ENCODE measurements at regions not wholly inside any gene's neighbourhood (a gene's known extent, or its start where the extent isn't known, plus 50 kb on each side); places are given as distances from the start of the nearest gene placed in this dataset.

DNA sequence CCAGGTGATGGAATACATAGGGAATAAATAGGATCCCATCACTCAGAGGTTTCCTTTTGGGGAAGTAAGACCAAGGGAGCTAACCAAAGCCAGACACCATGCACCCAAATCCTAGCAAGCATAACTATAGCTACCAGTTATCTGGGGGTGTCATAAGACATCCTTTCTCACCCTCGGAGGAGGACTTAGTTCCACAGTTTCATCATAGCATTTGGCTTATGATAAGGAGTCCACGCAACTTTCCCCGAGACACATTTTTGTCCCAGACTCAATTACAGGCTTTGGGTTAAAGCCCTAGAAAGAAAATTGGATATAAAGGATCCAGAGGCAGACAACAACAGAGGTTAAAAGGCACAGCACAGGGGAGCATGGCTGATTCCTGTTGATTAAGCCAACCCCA is 442.9 kb downstream of the HTR7 start:
- no peak for DNase-seq (ENCODE audit: low read depth)

DNA sequence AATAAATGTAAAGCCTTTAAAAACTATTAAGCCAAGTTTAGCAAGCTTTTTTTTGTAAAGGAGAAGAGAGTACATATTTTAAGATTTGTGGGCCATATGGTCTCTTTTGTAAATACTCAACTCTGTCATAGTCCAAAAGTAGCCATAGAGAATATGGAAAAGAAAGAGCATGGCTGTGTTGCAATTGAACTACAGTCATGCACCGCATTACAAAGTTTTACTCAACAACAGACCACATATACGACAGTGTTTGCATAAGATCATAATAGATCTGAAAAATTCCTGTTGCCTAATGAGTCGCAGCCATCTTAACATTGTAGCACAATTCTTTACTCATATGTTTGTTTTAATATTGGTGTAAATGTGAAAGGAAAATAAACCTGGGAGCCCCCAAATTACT is 440.8 kb downstream of the HTR7 start:
- no peak for DNase-seq (ENCODE audit: low read depth)

DNA sequence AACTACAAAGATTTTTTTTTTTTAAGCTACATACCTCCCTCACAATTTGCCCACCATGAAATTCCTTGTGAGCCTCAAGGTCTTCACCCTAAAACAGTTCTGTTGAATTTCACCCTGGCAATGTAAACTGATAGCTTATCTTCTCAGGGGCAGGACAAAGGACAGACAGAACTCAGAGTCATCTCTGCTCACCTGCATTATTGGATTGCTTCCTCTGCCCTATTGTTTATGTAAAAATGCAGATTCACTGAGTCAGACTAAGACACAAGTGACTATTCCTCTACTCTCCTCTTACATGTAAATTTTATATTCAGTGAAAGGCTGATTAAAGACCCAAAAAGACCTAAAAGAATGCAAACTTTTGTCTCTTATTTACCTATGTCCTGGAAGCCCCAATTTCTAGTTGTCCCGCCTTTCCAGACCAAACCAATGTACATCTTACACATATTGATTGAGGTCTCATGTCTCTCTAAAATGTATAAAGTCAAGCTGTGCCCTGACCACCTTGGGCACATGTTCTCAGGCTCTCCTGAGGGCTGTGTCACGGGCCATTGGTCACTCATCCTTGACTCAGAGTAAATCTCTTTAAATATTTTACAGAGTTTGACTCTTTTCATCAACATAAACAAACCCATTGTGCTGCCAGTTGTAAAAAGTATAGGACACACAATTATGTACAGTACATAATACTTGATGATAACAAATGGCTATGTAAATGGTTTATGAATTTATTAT is 440.2 kb downstream of the HTR7 start:
- no peak for DNase-seq (ENCODE audit: low read depth)

DNA sequence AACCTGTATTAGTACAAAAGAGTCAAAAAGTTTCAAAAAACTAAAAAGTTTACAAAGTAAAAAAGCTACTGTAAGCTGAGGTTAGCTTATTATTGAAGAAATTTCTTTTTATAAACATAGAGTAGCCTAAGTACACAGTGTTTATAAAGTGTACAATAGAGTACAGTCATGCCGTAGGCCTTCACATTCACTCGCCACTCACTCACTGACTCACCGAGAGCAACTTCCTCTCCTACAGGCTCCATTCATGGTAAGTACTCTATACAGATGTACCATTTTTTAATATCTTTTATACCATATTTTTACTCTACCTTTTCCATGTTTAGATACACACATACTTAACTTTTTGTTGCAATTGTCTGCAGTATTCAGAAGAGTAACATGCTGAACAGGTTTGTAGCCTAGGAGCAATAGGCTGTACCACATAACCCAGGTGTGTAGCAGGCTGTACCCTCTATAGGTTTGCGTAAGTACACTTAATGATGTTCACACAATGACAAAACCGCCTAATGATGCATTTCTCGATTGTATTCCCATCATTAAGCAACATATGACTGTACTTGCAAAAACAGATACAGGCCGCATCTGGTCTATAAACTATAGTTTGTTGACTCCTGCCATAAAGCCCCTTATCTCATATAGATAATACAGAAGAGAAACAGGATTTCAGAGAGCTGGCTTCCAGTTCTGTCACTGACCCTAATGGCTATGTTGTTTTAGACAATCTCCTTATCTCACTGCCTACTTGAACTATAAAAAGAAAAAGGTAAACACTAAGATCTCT is 438.8 kb downstream of the HTR7 start:
- DNase-seq (ENCODE audit: low read depth): no peak

DNA sequence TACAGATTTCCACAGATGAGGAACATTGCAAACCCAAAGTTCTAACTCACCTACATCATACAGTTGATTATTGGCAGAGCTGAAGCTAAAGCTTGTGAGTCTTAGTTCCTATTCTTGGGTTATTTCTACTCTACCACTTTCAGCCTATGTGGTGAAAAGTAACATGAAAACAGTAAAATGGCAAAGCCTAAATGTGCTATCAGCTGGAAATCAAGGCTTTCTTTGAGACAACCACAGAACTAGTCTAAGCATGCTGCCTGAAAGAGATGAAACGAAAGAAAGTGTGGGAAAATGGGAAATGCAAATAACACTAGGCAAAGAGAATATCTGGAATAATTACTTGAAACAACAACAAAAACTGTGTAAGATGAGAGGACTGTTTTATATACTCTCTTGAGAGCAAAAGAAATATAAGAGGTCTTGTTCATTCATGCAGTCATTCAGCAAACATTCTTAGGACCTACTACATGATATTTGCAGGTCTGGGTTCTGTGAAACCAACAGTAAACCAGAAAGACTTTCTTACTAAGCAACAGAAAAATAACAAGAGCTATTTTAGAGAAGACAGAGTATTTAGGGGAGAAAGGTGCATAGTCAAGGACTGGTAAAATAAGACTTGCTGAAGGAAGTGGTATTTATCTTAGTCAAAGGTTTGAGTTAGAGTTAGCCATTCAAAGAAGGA is 437.1 kb downstream of the HTR7 start:
- DNase-seq (ENCODE audit: low read depth): no peak

DNA sequence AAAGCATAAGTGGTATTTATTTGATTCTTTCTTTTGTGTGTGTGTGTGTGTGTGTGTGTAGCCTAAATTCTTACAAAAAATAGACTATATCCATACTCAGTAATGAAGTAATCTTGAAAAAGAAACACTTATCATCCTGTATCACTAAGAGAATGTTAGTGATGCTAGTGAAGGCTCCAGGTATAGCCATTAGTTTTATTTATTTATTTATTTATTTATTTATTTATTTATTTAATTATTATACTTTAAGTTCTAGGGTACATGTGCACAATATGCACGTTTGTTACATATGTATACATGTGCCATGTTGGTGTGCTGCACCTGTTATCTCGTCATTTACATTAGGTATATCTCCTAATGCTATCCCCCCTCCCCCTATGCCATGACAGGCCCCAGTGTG is 436.0 kb downstream of the HTR7 start:
- DNase-seq (ENCODE audit: low read depth): no peak

DNA sequence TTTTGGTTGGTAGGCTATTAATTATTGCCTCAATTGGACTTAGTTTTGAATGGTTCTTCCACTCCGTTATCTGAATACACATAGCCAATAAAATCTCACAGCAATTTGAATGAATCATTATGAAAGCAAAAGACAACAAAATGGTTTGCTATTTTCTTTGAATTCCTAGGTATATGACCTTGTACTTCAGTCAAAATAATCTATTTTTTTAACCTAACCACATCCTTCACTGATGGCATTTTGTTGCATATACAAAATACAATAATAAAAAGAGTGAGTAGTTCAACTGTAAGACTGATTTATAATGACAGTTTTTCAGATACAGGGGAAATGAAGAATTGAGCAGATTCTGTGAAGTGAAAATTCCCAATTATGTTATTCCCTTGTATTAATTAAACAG is 433.1 kb downstream of the HTR7 start:
- no peak for DNase-seq (ENCODE audit: low read depth)

DNA sequence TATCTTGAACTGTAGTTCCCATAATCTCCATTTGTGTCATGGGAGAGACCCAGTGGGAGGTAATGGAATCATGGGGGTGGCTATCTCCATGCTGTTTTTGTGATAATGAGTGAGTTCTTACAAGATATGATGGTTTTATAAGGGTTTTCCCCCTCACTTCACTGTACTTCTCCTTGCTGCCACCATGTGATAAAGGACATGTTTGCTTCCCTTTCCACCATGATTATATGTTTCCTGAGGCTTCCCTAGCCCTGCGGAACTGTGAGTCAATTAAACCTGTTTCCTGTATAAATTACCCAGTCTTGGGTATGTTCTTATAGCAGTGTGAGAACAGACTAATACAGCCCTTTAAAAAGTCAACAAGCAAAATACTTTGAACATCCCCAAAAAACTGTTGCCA is 427.7 kb downstream of the HTR7 start:
- no peak for DNase-seq (ENCODE audit: low read depth)

DNA sequence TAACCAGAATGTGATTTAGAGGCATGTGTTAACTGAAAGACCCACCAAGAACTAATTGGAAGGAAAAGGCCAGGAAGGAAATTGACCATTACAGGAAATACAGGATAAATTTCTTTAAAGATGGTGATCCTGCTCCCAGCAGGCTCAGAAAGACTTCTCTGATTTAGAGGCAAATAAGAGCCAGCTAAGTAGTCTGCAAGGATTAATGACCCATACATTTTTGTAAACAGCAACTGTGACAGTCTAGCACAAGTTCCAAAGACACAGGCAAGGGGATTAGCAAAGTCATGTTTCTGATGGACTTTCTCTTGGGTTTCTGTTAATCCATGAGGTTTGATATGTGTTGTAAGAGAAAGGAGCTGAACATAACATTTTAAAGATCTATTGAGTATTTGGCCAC is 425.0 kb downstream of the HTR7 start:
- no peak for DNase-seq (ENCODE audit: low read depth)

DNA sequence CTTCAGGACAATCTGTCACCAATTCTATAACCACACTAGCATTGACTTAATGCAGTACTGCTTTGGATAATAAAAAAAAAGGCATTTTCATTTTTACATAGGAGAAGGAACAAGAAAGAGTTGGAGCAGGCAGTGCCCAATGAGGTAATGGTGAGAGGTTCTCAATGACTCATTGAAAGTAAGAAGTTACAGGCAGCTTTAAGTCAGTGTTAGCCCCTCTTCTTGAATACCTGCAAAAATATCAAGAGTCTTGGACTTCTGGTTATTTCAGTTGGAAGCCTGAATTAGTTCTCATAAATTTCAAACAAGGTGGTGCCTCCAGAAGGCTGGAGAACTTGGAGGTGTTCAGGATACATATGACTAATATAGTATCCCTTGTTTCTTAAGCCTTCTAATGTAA is 422.5 kb downstream of the HTR7 start:
- DNase-seq (ENCODE audit: low read depth): no peak

DNA sequence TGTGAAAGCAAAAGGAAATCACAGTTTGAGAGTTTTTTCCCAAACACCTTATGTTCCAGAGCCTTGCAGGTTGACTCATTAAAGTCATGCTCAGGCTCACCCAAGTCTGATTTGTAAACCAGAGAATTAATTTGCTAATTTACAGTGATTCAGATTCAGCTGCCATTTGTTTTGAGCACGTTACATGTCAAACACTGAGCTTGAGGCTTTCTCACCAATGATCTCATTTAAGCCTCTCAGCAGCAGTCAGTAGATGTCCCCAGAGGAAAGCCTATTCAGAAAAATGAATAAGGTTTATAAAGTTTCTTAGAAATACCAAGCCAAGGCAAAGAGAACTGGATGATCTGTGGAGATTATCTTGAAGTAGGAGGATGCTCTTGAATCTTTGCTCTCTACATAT is 420.4 kb downstream of the HTR7 start:
- no peak for DNase-seq (ENCODE audit: low read depth)

DNA sequence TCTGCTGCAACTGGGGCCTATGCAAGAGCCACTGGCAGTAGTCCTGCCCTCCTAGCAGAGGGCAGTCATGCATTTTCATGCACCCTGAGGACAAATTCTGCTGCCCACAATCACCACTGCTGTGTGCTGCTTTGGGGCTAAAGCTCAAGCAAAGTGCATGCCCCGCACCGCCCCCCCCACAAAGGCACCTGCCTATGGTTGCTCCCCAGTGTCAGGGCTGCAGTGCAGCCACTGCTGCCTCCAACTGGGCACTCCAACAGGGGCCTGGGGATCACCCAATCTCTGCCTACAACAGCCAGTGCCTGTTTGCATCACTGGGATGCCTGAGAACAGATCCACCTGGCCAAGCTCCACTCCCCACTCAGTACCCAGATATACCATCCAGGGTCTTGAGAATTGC is 417.0 kb downstream of the HTR7 start:
- DNase-seq (ENCODE audit: low read depth): no peak

DNA sequence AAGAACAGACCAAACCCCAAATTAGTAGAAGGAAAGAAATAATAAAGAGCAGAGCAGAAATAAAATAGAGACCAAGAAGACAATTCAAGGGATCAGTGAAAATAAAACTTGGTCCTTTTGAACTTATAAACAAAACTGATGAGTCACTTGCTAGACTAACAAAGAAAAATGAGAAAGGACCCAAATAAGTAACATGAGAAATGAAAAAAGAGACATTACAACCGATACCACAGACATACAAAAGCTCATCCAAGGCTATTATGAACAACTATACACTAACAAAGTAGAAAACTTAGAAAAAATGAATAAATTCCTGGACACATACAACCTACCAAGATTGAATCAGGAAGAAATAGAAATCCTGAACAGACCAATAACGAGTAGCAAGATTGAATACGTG is 414.5 kb downstream of the HTR7 start:
- DNase-seq (ENCODE audit: low read depth): no peak

DNA sequence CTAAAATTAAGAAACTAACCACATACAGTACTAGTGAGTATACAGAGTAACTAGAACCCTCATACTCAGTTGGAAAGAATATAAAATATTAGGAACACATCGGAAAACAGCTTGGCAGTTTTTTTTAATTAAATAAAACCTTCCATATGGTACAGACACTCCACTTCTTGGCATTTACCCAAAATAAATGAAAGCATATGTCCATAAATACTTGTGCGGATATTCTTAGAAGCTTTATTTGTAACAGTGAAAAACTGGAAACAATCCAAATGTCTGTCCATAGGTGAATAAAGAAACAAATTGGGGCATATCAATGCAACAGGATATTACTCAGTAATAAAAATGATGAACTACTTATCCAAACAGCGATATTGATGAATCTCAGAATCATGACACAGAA is 410.0 kb downstream of the HTR7 start:
- no peak for DNase-seq (ENCODE audit: low read depth)

DNA sequence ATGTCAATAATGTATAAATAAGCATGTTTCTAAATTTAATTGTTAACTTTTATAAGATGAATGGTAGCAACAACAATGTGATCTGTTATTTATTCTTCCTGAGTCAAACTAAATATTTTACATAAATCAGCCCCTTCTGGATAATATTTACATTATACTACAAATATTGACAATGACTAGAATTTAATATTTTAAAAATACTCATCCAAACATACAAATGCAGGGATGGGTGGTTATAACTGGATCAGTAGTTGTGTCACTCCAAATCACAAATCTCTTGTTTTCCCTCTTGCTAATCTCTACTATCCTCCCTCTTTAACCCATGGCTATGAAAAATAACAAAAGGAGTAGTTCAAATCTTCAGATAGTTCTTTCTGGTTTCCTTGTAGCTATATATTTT is 407.0 kb downstream of the HTR7 start:
- DNase-seq (ENCODE audit: low read depth): no peak

DNA sequence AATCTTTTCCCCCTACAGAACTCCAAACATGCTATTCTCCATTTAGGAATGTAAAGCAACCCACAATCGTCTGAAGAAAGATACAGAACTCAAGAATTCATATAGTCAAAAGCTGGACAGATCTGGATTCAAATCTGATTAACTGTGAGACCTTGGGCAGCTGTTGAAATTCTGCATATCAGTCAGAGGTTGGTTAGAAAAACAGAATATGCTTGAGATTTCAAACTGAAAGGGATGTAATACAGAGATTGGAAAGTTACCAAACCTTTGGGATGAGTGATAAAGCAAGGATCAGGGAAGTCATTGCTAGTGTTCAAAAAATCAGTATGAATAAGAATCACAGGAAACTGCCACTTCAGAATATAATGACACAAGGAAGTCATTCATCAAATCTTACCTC is 406.6 kb downstream of the HTR7 start:
- no peak for DNase-seq (ENCODE audit: low read depth)

DNA sequence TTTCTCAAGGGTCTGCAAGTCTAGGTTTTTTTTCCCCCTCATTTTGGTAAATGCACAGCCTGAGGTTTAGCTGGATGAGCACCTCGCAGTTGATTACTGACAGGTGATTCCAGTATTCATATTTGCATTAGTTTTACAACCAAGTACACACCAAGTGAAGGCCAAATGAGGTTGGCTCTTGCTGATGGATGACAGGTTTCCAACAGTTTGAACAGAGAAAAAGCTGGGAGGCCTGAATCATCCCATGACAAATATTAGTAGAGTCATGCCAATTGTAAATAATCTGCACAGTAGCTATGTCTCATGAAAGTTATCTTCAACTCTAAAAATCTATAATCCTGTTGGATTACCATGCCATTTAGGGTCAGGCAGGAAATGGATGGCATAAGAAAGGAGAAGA is 399.8 kb downstream of the HTR7 start:
- no peak for DNase-seq (ENCODE audit: low read depth)

DNA sequence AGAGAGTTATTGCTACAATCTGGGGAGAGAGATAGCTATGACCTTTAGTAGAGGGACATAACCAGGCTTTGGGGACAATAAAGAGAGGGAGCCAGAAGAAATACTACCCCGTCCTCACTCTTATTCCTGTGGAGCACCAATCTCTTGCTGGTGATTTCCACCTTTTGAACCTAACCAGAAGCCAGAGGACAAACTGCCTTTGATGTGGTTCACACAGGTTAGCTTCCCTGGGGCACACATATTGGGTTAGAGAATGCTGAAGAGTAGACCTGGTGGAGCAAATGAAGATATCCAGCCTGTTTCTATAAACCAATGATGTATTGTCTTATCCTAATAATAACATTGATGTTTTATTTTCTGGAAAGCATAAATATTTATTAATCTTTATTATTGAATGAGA is 399.3 kb downstream of the HTR7 start:
- DNase-seq (ENCODE audit: low read depth): no peak

DNA sequence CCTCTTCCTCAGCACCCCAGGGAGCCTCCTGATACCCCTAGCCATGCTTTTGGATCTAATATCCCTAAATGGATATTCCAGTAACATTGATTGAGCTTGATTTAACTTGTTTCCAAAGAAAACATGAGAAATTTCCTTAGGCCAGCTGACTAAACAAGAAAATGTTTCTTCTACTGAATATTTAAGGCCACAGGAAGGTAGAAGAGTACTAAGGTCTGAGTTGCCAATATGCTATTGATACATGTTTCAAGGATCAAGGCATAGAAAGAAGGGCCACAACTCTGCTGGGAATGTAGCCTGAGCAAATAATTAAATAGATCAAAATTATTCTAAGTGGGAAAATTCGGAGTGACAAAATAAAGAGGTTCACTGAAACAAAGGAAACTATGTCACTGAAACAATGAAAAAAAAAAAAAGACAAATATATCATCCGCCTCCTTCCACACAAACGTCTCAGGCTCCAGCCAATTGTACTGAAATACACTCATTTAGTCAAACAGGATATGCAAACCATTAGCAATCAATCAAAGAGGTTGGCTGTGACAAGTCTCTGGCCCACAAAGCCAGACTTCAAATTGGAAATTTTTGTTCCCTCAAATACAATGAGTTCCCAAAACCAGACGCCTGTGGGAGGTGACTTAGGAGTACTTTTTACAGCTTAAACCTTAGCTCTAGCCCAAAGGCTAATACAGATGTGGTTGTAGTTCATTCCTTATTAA is 396.2 kb downstream of the HTR7 start:
- no peak for DNase-seq (ENCODE audit: low read depth)

DNA sequence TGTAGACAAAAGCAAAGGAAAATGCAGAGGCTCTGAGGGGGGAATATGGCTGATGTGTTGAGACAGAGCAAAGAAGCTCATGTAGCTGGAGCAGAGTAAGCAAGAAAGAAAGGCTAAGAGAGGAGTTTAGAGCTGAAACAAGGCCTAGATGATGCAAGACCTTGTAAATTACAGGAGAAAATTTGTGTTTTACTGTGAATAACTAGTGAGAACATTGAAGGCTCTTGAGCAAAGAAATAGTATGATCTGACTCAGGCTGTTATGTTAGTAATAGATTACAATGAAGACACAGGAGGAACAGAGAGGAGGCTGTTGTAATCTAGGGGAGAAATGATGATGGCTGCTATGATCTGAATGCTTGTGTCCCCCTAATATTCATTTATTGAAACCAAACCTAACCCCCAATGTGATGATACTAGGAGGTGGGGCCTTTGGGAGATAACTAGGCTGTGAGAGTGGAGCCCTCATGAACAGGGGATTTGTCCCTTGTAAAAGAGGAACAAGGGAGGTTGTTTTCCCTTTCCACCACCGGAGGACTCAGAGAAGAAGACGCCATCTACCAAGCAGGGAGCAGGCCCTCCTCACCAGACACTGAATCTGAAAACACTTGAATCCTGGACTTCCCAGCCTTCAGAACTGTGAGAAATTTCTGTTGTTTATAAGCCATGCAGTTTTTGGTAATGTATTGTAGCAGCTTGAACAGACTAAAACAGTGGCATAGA is 394.9 kb downstream of the HTR7 start:
- no peak for DNase-seq (ENCODE audit: low read depth)

DNA sequence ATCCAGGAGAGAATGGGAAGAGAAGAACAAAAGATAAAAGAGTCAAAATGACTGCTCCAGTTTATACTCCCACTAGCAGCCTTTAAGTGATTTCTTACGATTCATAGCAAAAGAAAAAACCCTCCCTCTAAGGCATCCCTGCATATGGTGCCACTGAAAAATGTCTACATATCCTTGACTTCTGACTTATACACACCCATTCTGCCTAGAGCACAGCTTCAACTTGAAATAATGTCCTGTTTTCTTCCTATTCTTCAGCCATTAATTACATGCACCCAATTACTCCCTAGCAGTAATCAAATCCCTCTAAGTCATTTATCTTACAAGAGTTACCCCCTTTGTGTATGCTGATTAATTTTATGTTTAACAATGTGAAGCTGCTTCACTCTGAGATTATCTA is 393.5 kb downstream of the HTR7 start:
- no peak for DNase-seq (ENCODE audit: low read depth)

DNA sequence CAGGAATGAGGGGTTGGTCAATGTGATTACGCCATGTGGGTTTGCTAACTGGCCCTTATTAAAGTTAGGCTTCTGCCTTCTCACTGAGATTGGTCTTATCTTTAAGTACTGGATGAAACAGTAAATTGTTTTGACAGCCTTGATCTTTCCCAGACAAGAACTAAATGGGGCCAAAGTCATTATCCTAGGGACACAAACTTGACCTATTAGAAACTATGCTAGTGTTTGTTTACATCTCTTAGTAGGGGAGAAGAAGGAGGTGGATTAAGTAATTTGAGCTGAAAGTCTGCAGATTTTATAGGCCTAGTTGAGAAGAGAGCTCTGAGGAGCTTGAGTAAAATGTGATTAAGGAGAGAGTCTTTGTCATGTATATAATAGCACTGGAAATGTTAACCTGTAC is 386.9 kb downstream of the HTR7 start:
- DNase-seq (ENCODE audit: low read depth): no peak

All from GM04503 (cell line).